Stimulated activated CD4-positive, alpha-beta T cell treated with anti-CD3 and anti-CD28 coated beads, Interleukin-2, amount 100 ng/mL, for 24 hours (primary cell): ENCODE measurements at regions not wholly inside any gene's neighbourhood (a gene's known extent, or its start where the extent isn't known, plus 50 kb on each side); places are given as distances from the start of the nearest gene placed in this dataset.

Experiments
- DNase-seq, 2 donors: peaks; one replicate each; pipeline ENCODE4 v3.0.0-alpha.2; 2020

DNA sequence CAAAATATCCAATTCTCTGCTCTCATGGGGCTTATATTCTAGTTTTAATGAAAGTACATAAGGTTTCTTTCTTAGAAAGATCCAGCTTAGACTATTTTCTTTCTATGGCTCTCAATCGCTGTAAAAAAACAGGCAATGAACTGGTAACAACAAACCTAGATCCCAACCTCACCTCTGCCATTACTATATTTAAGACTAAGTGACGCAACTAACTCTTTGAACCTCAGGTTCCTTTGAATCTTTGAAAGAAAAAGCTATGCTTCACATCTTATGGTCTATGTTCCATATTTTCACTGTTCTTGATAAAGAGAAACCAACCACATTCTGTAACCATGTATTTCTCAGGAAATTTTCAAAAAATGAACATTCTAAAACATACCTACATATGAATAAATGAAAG is 88.5 kb downstream of the ELAPOR2 start:
- DNase-seq, result no peak

DNA sequence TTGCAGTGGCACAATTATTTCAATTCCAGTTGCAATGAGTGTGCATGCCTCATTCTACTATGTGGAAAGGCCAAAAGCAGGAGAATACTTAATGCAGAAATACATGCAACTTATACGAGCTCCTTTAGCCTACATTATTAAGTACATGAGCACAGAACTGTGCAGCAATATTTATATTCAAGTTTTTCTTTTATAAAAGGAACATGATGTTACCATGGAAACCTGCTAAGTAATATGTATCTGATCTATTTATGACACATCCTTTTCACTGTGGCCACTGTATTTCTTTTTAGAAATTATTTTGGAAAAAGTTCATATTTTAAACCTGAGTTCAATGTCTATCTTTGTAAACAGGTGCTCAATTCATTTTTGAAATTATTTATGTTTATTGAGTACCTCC is 88.9 kb downstream of the ELAPOR2 start:
- no peak for DNase-seq

DNA sequence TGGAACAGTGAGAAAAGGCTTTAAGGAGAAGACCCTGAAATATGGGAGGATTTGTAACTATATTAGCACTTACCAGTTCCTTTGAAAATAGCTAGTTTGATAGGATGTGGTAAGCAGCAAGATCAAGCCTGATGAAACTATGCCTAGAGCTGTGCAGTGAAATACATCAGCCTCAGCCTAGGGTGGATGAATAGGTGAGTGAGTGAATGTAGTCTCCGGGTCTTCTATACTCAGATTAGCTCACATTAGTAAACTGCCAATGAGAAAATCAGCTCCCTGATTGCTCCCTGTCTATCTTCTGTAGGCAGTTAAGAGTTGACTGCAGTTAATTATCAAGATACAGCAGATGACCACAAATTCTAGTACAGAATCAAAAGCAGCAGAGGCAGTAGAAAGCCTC is 89.6 kb downstream of the ELAPOR2 start:
- DNase-seq, result no peak

DNA sequence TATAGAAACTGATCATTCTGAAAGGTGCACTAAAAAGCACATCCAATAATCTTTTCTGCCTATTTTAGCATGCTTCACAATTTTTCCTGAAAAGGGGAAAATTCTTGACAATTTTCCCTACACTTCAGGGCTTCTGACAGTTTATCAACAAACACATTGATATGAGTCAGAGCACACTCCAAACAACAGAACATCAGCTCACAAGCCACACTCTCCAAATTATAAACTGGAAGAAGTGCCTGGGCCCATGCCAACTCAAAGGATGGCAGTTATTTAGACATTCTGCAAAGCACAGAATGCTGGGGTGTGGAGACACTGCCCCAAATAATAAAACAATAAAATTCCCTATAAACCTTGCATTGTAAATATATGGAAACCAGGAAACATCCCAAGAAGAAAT is 90.8 kb downstream of the ELAPOR2 start:
- DNase-seq, result no peak

DNA sequence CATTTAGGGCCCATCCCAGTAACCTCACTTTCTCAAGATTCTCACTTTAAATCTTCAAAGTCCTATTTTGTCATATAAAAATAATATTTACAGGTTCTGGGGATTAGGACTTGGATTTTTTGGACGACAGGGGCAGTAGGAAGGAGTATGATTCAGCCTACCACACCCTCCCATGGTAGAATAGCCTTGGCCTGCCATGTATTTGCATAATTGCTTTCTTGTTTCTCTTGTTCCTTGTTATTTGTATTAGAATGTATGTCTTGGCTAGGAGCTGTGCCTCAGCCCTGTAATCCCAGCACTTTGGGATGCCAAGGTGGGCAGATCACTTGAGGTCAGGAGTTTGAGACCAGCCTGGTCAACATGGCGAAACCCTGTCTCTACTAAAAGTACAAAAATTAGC is 92.5 kb downstream of the ELAPOR2 start:
- no peak for DNase-seq

DNA sequence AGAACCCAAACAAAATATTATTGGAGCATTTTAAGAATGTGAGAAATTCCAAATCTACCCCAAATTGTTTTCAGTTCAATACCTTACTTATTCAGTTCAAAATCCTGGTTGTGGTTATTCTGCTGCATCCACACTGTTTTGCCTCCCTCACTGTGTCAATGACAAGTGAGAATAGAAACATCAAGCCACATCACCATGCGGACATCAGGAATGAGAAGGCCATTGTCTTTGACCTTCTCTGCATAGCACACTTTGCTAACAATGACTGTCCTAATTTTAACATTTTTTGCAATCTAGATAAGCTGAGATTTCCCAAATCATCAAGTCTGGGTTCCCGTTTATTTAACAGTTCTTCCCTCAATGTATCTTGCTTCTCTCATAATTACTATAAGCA is 93.7 kb downstream of the ELAPOR2 start:
- DNase-seq, result no peak

DNA sequence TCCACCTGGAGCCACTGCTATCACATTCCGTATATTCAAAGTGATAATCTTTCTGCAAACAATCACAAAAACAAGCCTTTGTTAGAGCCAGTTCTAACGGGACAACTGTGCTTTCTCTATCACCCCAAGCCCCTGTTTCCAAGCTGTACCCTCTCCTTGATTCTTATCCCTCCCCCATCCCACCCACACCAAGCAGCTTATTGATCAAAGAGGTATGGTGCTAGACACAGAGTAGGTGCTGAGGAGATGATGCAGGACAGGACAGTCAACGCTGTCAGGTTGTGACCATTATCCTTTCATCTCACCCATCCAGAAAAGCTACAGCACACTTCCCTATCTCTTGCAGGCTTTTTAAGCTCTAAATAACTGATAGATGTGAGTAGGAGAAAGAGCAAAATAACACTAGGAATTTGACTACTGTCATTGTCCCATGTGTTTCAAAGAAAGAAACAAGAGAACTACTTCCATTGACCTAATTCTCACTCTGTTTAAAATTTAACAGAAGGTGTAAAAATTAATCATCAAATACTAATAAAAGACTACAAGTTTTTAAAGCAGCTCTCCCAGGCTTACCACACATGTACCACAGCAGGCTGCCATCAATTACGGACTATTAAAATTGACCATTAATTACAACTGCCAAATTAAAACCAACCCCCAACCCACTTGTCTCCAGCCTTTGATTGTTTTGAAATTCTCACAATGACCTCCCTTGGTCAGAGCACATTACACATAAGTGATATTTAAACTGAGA is 94.3 kb downstream of the ELAPOR2 start:
- DNase-seq, result no peak

DNA sequence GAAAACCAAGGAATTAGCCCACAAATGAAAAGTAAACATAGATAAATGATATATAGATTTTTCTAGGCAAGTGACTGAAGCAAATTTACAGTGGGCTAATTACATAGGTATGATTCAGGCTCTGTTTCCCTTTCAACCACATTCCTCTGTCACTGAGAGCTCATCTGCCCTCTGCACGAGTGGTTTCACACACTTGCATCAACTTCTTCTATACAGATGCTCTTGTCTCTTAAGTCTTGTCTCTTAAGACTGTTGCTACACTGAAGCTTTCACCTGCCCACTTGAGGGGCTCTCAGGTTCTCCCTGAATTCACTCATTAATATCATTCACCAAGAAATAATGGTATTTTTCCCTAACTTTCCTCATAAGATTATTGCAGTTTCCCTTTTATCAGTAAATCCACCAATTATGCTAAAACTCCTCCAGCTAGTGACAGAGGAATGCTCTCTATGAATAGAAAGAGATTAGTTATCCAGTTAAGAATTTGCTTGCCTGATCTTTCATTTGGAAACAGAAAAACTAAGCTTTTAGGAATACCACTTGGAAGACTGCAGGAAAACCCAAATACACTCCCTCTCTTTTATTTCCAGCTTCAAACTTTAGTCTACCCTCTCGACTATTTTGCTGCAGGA is 95.7 kb downstream of the ELAPOR2 start:
- no peak for DNase-seq

DNA sequence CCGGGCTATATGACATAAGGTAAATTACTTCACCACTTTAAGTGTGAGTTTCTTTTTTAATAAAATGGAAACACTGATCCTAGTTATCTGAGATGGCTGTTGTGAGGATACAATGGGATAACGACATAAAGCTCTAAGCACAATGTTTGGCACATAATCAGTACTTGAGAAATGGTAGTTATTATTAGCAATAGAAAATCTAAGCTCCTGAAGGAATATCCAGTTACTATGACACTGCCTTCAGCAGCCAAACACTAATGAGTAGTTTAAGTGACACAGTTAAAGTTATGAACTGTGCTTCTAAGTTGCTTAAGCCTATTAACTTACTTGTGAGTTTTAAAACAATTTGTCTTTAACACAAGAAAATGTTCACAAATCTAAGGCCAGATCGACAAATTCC is 96.8 kb downstream of the ELAPOR2 start:
- DNase-seq, result no peak

DNA sequence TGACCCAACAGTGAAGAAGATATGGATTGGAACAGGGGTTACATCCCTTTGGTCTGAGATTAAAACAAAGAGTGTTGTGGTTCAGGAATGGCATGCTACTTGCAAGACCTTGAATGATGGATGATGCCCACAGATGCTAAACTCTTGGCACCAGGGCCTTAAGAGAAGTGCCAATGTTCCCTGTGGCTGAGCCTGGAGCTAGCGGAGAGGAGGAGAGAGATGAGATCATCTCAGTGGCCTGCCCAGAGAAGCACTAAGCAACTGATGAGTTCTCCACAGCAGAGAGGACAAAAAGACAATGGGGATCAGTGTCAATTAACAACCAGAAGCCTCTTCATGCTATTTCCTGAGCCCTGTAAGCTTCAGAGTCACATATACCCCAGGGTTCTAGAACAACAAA is 97.8 kb downstream of the ELAPOR2 start:
- no peak for DNase-seq

DNA sequence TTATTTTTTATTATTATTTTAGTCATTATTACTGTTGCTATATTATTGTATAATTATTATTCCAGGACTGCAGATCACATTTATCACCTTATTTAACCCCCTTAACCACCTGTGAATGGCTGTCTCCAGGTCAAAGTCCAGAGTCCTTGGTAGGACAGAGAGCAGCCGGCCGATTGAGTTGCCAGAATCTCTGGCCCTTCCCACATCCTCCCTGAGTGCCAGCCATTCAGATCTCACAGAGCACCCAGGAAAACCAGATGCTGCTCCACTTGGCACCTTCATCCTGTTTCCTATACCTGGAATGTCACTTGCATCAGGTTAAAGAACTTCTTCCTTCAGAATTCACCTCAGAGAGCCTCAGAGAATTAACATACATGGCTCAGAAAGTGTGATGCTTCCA is 101.1 kb downstream of the ELAPOR2 start:
- DNase-seq, result no peak

DNA sequence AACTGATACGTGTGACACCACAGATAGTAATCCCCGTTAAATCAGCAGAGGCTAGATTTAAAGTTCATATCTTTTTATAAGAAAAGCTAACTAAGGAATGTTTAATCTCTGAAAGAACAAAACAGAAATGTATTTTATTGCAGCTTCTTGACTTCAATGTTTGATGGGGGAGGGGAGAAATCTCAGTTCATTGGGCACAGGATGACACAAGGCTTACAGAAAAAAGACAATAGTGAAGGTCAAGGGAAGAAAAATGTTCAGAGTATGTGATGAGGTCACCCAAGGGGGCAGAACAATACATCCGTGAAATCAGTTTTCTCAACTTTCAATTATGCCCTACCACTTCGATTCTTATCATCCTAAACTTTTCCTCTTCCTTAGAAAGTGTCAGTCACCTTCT is 102.9 kb downstream of the ELAPOR2 start:
- no peak for DNase-seq

DNA sequence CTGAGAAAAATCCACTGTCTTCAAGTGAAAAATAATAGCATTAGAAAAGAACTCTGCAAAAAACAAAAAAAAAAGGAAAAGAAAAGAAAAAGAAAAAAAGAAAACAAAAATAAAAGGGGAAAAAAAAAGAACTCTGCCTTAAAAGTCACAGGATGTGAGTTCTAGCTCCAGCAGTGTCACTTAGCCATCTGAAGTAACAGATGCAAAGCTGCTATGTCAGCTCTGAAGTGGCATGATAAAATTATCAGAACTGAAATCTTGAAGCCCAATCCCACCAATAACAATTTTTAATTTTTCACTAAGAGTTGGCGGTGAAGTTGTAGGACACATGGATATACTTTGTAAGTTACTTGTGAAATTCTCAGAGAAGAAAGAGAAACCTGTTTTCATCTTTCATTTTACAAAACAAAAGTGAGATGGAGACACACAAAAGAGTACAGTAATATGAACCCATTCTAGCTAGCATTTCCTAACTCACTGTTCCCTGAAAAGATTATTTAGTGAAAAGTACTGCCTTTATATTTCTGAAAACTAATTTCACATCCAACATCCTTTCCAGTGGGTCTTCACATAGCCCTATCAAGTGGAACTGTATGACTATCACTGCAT is 103.5 kb downstream of the ELAPOR2 start:
- DNase-seq, result no peak

DNA sequence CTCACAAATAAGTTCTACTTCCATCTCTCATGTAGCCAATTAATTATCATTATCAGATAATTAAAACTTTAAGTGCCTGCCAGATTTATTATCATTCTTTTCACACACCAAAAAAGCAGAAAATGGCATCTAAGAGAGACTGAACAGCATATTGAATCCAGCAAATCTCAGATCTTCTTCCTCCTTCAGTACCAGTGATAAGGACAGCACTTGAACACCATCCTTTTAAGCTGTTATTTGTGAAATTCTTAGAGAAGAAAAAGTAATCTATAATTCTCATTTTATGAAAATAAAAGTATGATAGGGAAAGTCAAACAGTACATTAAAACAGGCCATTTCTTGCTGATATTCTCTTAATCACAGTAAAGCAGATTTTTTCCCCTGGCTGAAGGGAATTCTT is 104.5 kb downstream of the ELAPOR2 start:
- no peak for DNase-seq

DNA sequence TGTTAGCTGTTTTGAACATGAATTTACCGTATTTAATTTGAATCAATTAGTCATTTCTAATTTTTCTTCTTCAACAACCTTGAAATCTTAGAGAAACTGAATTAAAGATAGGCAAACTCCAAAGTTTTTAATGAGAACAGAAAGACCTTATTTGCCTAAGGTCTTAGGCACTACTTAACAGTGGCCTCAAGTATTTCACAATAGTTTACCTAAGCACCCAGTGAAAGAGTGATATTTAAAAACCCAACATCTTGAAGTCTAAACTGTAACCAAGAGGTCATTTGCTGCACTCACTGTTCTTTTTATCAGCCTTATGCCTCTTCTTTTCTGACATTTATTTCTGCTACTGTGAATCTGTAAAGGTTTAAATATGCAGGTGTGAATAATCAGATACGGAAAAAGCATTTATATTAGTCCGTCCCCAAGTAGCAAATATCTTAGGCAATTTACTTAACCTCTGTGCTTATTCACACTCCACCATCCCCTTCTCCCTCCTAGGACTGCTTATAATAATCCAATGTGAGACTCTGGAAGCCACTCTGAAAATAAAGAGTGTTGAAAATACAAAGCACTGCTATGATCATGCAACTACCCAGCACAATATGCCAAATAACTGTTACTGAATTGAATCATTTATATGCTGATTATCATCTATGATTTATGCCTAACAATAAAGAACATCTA is 105.7 kb downstream of the ELAPOR2 start:
- no peak for DNase-seq

DNA sequence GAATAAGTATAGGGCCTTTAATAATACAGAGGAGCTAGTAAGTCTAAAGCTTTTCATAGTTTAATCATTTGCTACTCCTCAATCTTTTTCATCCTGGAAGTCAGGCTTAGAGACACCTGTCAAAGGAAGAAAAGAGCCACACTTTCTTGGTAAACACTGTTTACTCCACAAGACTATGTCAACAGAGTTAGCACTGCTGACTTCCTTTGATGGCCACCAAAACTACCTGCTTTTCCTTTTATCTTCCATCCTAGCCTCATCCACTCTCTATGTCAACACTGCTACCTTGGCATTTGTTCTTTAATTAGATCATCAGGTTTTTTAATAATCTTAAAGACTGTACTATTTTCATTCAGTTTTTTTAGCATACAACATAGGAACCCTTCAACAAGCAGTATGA is 106.2 kb downstream of the ELAPOR2 start:
- no peak for DNase-seq

DNA sequence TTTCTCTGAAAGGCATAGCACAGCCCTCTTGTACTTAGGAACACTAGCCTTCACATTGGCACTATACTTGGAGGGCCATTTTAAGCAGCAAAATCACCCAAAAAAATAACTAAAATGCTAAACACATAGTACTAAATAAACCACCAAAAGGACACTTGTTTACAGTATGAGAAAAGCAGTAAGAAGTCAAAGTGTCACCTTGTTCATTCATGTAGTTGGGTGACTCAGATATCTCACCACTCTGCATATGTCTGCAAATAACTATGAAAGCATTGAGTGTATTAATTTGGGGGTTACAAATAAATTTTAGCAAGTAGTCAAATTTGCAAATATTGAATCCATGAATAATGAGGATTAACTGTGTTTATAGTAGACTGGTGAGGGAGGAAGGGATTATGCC is 107.6 kb downstream of the ELAPOR2 start:
- no peak for DNase-seq

DNA sequence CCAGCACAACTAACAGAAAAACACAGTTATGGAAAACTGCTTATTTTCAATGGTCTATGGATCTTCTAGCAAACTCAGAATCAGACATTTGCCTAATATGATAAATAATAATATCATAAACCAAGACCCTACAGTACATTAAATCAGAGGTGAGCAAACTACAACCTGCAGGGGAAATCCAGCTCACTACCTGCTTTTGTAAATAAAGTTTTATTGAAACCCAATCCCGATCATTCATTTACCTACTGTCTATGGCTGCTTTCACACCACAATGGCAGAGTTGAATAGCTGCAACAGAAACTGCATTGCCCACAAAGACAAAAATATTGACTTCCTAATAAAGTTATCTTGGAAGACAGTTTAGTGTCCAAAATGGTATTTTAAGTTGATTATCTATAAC is 108.5 kb downstream of the ELAPOR2 start:
- no peak for DNase-seq

DNA sequence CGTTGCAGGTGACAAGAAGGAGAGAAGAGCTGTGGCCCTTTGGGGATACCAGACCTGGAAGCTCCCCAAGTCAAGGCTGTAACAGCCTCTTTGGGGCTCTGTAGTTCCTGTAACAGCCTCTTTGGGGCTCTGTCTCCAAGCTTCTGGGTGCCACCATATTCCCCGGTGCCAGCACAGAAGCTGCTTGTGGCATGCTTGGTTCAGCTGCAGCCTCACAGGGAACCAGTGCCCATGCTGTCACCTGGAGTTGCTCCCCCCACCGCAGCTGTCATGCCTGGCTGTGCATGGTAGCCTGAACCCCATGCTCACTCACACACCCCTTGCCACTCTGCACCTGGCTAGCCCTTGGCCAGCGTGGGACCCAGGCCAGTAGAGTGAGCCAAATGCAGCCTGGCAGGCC is 109.1 kb downstream of the ELAPOR2 start:
- no peak for DNase-seq

DNA sequence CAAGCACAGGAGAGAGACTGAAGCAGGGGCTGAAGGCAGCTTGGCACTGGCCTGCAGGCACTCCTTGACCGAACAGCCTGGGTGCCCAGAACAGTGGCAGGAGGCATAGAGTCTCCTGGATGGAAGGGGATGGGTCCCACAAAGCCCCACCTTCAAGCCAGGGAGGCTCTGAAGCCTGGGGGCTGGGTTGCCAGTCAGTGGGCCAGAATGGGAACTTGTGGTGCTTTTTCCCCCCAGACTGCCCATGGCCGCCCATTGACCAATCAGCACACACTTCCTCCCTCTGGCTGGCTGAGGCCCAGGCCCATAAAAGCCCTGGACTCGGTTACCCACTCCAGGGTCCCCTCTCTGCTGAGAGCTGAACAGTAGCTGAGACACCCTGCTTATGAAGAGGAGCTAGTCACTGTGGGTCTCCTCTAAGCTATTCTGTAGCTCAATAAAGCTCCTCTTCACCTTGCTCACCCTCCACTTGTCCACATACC is 109.6 kb downstream of the ELAPOR2 start:
- DNase-seq, result no peak

DNA sequence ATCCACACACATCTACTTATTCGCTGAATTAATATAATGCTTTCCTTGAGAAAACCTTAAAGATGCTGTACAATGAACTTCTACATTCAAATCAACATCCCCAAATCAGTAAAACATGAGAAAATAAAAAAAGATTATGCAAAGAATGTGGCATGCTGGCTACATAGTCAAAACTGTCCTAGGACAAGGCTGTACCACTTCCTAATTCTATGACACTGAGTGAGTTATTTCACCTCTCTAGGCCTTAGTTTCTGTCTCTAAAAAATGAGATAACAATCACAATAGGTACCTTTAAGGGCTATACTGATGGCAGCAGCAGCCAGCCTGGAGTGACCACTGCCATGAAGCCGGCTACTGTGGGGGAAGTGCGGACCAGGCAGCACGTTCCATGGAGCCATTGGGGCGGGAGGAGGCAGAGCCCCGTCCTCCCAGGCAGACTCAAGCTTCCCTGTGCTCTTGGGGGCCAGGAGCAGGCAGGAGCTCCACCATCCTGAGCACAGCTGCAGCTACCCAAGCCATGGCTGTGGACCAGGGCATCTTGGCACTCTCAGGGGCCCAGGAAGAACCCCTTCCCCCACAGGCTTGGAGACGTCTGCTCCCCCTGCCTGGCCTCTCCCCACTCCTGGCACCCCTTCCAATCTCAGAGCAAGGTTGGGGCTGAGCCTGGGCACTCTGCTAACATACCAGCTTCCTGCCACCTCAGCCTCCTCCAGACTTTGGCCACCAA is 110.2 kb downstream of the ELAPOR2 start:
- no peak for DNase-seq

DNA sequence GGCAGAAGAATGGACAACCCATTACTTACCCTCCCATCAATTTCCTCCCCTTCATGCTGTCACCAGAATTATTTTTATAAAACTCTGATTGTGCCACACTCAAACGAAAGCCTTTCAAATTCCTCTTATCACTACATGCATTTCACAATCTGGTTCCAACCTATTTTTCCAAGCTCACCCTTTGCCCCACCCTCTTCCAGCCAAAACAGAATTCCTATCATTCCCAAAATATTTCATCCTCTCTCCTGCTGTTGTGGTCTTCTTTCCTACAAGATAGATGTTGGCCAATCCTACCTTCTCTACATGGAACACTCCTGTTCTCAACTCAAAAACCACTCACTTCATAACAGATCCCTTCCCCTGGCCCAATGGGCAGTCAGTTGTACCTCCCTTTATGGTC is 111.5 kb downstream of the ELAPOR2 start:
- no peak for DNase-seq

DNA sequence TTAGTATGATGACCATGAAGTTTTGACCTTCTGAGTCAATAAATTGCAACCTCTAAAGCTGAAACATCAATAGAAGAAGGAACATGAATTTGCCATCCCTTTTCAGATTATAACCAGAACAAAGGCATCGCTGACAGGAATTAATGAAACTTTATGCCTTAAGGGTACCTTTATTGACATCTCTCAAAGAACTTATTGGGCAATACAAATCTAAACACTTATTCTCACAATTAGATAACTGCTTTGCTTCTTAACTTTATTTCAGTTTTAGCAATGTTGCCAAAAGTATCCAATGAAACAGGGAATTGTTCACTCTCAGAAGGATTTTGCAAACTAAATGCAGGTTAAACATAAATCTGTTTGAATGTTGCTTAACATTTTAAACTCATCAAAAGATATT is 116.0 kb downstream of the ELAPOR2 start:
- DNase-seq, result no peak
